ENCODE measurements at regions not wholly inside any gene's neighbourhood (a gene's known extent, or its start where the extent isn't known, plus 50 kb on each side); places are given as distances from the start of the nearest gene placed in this dataset.

DNA sequence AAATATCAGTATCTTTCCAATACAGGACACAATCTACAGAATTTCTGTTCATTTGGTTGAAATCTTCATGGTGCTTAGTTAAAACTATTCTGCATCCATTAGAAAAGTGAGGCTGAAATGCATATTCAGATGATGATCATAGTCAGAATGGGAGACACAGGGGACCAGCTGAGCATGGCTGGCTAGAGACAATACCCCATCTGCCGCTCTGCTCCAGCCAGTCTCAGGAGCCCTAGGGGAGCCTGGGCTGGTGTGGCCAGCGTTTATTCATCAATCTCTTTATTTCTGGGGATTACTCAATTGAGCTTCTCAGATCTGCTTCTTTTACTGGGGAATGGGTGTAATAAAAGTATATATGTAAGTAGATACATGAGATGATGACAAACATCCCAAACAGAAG lies 470.9 kb upstream of the CDIN1 start:
- TF ChIP-seq, protein P1, sequence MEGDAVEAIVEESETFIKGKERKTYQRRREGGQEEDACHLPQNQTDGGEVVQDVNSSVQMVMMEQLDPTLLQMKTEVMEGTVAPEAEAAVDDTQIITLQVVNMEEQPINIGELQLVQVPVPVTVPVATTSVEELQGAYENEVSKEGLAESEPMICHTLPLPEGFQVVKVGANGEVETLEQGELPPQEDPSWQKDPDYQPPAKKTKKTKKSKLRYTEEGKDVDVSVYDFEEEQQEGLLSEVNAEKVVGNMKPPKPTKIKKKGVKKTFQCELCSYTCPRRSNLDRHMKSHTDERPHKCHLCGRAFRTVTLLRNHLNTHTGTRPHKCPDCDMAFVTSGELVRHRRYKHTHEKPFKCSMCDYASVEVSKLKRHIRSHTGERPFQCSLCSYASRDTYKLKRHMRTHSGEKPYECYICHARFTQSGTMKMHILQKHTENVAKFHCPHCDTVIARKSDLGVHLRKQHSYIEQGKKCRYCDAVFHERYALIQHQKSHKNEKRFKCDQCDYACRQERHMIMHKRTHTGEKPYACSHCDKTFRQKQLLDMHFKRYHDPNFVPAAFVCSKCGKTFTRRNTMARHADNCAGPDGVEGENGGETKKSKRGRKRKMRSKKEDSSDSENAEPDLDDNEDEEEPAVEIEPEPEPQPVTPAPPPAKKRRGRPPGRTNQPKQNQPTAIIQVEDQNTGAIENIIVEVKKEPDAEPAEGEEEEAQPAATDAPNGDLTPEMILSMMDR (conservative IDR thresholded peaks at IDR 0.05) = no peak
- TF ChIP-seq EZH2 (IDR thresholded peaks at IDR 0.05; ENCODE audit: low read depth) = no peak

Measured in PC-9 (cell line).